NCI-H1048 (cell line): ENCODE measurements at regions not wholly inside any gene's neighbourhood (a gene's known extent, or its start where the extent isn't known, plus 50 kb on each side); places are given as distances from the start of the nearest gene placed in this dataset.
A peak's percentile ranks its signal among the peaks of the same experiment; 100 is the strongest.
"Not testable (repeated sequence)": the region's sequence is repeated elsewhere in the genome, so short reads cannot be mapped to it uniquely, and the experiment has no call there.

Source experiments
- DNase-seq: peaks from one replicate; lab custom pipeline; 2025; lab: John Stamatoyannopoulos, UW

DNA sequence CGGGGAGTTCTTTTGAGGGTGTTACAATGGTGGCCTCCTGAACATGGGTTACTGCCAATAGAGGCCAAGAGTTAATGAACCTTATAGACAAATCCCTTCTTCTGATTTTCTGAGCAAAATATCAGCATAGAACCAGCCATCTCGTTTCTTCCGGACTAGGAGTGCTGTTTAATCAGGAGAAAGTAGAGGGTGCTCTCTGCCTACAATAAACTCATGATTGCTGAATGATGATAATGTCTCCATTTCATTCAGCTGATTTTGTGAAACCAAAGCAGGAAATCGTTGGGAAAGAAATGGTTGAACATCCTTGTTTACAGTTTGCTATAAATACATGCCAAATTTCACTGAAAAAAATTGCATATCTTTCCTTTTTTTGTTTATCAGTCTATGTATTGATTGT, 142.8 kb upstream of the PLSCR5 start:
- DNase-seq = no peak

DNA sequence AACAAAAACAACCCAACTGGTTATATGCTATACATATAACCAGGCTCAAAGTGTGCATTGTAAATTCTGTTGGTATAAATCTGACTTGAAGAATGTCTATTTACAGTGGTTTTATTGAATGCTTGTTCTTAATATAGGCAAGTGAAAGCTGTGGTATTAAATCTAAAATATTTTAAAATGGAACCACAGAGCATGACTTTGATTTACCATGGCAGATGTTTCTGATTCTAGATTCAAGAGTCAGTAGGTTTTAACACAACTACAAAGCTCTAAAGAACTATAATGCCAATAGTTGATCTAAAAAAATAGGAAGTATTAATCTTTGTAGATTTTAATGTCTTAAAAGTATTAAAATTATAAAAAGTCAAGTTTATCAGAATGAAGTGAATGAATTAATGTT, 141.9 kb upstream of the PLSCR5 start:
- DNase-seq = no peak

DNA sequence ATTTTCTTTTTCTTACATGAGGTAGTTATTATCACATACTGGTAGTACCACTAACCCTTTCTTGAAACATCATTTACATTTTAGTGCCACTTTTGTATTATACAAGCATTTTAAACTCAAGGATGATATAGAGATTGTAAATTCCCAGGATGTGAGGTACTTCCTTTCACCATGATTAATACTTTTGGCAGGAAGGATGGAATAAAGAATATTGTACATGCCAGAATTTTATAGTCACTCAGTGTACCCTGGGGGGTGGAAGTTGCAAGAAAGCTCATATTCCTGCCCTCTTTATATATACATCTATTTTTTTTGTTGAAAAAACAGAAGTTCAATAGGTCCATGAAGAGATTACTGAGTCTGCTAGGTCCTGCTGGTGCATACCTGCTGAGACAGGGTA, 141.0 kb upstream of the PLSCR5 start:
- DNase-seq = no peak

DNA sequence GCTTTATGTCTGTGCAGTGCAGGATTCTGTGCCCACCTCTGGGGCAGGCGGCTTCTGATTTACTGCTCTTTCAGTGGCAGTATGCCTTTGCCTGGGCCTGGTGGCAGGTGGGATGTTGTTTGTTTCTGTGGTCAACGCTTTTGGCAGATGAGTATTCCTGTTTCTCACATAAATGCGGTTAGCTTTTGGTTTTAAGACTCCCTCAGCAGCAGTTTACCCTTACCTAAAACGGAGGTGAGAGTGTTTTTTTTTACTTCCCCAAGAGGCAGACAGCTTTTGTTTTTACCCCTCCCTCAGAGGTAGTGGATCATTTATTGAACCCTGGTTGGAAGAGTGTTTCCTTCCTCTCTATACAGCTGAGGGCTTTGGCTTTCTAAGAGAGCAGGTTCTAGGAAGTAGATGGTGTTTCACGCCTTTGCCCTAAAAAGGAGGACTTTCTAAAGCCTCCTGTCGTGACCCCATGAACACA, 134.1 kb upstream of the PLSCR5 start:
- DNase-seq = no peak

DNA sequence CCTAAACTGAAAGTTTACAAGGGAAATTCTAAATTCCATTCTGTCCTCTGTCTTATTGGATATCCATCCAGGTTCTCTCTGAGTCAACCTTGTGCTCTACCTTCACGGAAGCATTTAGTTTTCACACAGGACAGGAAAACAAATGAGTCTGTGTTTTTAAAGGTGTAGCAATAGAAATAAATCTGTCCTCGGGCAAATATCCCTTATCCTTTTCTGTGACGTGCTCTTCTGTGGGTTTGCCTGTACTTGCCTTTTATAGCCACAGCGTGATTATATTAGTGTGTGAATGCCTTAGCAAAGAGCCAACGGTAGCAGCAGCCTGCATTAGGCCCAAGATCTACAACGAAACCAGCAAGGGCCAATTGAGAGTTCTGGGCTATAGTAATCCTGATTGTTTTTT, 127.2 kb upstream of the PLSCR5 start:
- DNase-seq = peak; percentile 14

DNA sequence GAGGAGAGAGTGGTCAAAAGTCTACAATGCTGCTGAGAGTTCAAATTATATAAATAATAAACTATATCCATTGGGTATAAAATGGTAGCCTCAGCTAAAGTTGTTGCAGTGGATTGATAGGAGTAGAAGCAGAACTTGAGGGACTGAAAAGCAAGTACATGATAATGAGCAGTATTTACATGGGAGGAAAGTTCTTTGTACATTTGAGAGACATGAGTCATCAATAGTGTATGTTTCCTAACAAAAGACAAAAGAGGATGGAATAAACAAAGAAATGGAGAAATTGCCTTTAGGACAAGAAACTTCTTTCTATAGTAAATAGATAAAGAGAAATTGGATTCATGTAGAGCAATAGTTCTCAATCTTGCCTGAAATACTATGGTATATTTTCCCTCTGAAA, 110.0 kb upstream of the PLSCR5 start:
- no peak for DNase-seq

DNA sequence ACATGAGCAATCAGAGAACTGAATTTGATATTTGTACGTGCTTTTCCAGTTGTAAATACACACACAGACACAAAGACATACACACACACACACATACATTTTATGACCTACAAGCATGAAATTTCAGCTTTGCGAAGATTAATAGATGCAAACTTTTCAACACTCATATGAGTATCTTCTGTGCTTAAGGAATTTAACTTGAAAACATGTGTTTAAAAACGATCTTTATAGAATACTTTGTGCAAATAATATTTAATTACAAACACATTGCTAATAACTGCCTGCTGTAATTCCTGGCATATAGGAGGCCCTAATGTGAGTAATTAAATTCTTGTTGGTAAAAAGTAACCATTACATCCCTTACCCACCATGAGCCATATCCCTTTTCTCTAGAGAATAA, 107.7 kb upstream of the PLSCR5 start:
- no peak for DNase-seq

DNA sequence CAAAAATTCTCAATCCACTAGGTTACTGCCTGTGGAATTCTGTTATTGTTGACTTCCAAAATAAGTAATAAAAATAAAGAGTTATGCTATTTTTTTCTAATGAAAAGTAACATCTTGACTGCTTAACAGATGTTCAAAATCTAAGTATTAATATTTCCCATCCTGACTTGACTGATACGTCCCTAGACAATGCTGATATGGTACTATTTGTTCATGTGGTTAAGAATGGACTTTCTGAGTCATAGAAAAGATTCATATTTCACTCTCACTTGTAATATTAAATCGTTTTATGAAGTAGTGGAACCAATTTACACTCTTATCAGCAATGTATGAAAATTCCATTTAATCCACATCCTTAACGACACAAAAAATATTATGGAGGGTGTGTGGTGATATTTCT, 104.8 kb upstream of the PLSCR5 start:
- no peak for DNase-seq

DNA sequence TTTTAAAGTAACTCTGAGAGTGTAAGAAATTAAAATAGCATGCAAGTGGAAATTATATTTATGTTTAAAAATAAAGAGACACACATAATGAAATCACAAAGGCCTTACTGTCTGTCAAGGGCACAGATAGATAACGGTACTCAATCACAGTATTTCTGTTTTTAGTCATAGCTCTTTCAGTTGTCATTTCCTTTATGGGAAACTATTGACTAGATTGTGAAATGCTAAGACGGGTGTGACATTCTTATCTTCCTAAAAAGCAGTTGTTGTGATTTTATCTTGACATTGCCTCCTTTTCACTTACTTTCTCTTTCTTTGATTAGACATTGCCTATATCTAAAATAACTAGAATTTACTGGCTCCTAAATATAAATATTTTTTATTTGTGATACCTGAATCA, 100.1 kb upstream of the PLSCR5 start:
- DNase-seq = no peak

DNA sequence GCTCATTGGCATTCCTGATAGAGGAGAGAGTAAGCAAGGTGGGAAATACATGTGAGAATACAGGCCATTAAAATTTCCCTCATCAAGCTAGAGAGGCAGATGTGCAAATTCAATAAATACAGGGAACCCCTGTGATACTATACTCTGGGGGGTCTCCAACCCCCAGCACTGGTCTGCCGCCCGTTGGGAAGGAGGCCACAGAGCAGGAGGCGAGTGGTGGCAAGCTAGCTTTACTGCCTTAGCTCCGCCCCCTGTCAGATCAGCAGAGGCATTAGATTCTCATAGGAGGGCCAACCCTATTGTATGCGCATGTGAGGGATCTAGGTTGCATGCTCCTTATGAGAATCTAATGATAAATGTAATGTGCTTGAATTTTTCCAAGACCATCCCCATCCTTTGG, 97.1 kb upstream of the PLSCR5 start:
- no peak for DNase-seq

DNA sequence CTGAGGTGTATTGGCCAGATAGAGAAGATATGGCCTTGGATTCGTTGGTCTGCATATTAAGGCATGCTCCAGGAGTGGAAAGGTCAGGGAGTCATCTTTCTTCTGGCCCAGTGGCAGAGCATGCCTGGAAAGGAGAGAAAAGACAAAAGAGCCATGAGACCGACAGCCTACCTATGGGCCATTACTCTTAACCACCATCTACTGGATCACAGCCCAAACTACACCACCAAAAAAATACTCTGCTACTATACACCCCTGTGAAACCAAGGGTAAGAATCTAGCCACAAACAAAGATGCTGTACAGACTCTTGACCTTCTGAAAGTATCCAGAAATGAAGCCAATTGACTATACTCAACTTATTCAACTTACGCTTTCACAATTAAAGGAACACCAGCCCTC, 96.1 kb upstream of the PLSCR5 start:
- DNase-seq = no peak

DNA sequence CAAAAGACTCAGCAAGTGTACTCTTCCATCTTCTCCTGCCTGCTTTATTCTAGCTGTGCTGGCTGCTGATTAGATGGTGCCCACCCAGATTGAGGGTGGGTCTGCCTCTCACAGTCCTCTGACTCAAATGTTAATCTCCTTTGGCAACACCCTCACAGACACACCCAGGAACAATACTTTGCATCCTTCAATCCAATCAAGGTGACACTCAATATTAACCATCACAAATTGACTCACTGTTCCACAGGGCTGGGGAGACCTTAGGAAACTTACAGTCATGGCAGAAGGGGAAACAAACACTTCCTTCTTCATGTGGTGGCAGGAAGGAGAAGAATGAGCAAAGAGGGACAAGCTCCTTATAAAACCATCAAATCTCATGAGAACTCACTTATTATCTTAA, 94.9 kb upstream of the PLSCR5 start:
- not testable (repeated sequence) for DNase-seq

DNA sequence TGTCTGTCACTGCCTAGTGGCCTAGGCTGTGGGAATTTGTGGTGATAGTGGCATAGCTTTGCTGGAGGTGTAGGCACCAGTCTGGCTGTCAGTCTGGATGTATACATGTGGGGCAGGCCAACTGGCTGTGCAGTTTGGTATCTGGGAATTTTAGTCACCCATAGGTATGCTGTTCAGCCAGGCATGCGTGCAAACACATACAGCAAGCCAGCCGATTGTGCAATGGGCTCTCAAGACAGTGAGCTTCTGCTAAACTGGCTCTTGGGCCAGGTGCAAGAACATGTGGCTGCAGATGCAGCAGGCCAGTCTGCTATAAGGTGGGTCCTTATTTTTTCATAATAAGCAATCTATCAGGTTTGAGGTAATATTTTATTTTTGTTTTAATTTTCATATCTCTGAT, 87.1 kb upstream of the PLSCR5 start:
- no peak for DNase-seq

DNA sequence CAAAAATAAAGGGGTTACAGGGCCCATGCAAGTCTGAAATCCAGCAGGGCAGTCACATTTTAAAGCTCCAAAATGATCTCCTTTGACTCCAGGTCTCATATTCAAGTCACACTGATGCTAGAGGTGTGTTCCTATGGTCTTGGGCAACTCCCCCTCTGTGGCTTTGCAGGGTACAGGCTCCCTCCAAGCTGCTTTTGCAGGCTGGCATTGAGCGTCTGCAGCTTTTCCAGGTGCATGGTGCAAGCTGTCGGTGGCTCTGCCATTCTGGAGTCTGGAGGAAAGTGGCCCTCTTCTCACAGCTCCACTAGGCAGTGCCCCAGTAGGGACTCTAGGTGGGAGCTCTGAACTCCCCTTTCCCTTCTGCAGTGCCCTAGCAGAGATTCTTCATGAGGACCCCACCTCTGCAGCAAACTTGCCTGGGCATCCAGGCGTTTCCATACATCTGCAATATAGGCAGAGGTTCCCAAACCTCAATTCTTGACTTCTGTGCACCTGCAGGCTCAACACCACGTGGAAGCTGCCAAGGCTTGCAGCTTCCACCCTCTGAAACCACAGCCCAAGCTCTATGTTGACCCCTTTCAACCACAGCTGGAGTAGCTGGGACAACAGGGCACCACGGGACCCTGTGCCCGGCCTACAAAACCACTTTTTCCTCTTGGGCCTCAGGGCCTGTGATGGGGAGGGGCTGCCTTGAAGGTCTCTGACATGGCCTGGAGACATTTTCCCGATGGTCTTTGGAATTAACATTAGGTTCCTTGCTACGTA, 80.1 kb upstream of the PLSCR5 start:
- DNase-seq = no peak

DNA sequence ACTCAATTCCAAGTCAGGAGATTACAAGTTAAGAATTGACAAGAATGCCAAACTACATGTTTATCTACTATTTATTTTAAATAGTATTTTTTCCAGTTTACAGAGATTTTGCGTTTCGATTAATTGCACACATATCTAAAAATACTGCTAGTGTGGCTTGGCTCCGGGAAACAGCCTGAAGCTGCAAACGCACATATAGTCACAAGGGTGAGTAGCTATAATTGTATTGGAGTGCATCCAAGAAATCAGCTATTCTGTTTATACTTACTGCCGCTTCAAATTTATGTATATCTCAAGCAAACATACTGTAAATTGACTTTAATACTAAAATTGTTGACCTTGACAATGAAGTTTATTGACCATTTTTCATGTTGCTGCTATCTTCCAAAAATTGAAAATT, 77.0 kb upstream of the PLSCR5 start:
- DNase-seq = peak; percentile 32

DNA sequence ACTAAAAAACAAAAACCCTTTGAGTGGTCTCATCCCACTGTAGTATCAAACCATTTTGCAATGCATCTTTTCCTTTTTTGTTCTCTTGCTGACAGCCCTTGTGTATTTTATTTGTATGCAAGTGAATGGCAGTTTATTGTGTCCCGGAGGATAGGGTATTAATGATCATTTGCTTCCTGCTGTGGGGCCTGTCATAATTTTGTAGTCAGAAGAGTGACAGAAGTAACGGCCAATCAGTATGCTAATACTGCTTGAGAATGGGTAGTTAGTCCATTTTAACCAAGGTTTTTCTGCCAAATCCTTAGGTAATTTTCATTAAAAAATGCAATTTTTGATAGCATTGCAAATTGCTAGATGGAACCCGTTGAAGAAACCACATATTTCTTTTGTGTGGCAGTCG, 75.5 kb upstream of the PLSCR5 start:
- DNase-seq = no peak

DNA sequence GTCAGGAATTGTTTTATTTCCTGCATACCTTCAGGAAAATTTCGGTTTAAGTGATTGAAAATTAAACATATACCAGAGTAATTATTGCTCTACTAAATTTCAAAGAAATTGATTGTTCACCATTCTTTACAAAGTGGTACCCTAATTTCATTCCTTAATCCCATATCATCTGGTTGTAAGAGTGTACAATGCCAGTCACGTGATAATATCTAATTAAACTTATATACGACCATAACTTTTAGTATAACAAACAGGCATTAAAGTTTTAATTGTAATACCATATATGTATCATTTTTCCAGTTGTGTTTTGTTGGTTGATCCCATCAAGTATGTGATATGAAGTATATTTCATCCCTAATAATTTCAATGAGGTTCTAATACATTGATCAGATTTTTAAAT, 74.8 kb upstream of the PLSCR5 start:
- no peak for DNase-seq

DNA sequence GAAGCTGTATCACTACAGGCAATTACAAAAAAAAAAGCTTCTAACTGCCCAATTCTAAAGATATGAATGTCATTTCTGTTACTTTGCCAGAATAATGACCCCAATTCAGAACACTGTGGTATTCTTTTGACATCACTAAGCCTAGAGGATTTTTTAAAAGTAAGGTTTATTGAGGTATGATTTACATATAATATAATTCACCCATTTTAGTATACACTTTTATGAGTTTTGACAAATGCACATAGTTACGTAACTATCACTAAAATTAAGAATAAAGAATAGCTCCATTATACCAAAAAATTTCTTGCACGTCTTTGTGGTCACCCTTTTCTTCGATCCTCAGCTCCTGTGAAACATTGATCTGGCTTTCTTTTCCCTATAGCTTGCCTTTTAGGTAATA, 74.0 kb upstream of the PLSCR5 start:
- no peak for DNase-seq

DNA sequence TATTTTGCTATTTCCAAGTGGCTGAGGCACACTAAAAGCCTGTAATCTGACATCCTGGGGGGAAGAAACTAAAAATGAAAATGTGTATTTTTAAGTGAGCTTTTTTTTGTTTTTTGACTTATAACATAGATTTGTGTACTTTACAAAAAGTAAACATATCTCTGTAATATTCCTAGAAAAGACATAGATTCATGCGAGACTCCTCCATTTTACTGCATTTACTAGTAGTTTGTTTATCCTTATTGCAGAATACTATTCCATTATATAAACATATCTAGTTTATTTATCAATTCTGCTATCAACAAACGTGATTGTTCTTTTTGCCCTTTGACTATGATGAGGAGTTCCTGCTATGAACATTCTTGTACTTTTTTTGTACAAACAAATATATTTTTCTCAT, 67.8 kb upstream of the PLSCR5 start:
- no peak for DNase-seq

DNA sequence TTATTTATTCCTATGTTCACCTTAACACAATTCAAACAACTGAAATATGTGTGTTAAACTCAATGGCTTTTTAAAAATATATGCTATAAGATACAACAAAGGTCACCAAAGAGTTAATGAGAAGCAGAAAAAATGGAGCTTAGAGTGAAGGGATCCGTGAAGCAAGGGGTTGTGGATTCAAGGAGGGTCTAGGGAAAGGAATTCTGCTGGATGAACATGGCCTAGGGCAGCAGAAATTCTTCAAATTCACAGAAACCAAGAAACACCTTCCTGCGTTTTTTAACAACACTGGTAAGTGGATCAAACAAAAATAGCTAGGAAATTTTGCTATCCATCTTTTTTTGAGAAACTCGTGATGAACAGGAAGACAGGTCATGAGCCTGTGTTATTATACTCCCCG, 59.3 kb upstream of the PLSCR5 start:
- DNase-seq = no peak

DNA sequence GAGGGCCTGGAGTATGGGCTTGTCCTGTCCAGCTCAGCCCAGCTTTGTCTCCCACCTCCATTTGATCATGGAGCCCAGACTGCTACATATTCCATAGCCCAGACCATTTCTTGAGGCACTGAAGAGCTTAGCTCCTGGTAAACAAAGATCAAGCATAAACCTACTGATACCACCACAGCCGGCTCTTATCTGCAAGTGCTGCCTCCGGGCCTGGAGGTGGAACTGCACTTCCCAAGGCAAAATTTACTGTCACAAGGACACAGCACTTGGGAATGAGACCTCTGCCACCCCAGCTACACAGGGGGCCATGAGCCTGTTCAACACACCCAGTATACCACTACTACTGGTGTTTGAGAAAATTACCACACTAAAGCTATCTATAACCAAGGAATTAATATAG, 53.7 kb upstream of the PLSCR5 start:
- no peak for DNase-seq

DNA sequence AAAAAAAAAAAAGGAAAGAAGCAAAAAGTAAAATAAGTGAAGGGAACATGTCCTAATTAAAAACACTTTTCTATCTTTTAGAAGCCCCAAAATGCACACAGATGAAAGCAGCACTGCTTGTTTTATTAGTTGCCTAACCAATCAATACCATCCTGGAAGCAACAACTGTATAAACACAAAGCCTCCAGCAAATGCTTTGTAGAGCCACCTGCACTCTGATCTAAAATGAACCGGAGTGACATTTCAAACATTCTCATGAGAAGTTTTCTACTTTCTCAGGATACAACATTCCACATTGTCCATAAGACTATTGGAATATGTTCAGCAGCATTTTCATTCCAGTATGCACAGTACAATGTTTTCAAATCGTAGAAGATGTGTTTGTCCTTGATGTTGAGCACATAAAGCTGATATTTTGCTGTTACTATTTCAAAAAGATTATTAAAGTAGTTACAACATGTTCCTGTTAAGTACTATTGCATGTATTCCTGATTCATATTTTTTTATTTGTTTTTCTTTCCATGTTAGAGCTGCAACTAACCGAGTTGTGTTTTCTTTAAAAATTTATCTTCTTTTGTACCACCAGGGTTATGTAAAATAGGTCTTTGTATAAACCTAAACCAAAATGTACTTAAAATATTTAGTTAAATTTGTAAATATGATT, 50.3 kb upstream of the PLSCR5 start:
- DNase-seq = no peak
